NCI-H2081 treated with DMSO at 0.1 percent for 48 hours (cell line): ENCODE measurements at regions not wholly inside any gene's neighbourhood (a gene's known extent, or its start where the extent isn't known, plus 50 kb on each side); places are given as distances from the start of the nearest gene placed in this dataset.

Source experiments
- DNase-seq: peaks from one replicate; lab custom pipeline; 2025; lab: John Stamatoyannopoulos, UW

DNA sequence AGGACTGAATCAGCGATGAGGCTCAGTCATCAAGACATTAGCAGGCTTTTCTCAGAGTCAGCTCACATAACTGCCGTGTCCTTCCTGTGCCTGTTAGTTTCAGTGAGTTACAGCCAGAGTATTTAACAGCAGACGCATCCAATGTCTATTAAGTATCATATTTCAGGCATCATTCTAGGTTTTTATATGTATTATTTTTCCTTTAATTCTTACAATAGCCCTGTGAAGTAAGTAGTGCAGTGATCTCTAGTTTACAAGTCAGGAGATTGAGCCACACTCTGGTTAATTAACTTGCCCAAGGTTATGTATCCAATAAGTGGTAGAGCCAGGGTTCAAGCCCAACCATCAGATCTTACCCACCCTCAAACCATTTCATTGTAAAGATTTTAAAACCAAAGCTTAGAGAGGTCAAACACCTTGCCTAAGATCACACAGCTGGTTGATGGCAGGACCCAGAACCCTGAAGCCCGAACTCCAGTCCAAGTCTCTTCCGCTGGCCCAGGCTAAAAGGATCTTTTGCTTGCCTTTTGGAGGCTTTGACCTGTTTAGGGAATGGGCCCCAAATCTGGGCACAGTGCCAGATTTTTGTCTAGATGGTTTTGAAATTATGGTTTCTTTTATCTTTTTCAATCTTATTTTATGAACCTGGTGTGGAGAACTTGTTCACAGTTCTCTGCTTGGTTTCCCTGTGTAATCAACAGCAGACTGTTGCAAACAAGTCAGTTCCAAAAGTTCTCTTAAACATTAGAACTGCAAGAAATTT is 261.2 kb upstream of the CLINT1 start:
- no peak for DNase-seq

DNA sequence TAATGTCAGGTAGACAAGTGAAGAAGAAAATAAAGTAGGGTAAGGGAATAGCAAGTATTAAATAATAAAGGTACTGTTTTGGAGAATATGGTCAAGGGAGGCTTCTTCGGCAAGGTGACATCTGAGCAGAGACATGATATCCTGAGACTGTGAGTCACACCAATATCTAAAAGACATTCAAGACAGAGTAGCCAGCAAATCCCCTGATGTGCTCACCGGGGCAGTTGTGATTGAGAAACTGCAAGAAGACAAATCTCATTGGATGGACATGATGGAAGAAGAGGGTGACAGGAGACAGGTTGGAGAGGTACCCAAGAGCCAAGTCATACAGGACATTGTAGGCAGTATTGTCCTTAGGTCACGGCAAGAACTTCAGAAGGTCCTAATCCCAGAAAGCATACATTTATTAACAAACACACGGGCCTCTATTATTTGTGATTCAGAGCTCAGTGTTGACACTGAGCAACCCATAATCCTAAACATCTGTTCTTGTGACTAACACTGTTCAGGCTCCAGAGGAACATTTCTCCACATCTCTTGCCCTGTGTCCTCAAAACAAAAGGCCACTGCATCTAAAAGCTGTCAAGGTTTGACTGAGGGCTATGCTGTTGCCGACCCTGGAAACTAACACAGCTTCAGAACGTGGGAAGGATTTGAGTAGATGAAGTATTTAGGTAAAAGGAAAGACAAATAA is 258.7 kb upstream of the CLINT1 start:
- no peak for DNase-seq

DNA sequence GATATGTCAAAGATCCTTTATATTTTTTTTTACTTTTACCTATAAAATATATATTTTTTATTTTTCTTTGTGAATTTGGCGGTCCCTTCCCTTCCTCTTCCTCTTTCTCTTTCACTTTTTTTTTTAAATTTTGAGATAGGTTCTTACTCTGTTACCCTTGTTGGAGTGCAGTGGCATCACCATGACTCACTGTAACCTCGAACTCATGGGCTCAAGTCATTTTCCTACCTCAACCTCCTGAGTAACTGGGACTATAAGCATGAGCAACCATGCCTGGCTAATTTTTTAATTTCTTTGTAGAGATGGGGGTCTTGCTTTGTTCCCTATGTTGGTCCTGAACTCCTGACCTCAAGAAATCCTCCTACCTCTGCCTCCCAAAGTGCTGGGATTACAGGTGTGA is 258.0 kb upstream of the CLINT1 start:
- no peak for DNase-seq

DNA sequence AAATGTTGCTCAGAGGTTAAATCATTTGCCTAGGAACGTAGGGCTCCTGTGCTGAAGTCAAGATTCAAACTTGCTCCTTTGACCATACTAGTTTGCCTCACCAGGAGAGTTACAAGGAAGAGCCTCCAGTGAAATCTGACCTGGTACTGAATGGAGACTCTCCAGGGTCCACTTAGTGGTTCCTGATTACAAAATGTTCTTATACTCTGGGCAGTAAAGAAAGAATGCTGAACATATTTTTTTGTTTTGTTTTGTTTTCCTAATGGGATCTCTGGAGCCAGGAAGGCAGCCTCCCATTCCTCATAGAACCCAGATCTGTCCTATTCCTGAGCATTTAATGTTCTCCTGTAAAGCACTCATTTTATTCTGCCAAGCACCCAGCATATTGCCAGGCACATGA is 256.5 kb upstream of the CLINT1 start:
- DNase-seq: no peak

DNA sequence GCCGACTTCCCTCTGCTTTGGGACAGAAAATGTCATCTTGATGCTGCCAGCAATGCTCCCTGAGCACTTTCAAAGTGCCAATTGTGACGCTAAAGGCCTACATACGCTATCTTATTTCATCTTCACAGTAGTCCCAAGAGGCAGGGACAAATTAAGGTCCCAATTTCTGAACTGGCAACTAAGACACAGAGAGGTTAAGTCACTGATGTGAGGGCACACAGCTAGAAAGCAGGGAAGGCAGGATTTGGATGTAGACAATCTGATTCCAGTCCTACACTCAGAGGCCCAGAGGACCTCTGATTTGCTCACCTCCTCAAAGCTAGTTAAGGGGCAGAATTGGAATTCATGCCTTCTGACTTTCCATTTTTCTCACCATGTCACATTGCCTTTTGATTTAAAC is 249.2 kb upstream of the CLINT1 start:
- no peak for DNase-seq

DNA sequence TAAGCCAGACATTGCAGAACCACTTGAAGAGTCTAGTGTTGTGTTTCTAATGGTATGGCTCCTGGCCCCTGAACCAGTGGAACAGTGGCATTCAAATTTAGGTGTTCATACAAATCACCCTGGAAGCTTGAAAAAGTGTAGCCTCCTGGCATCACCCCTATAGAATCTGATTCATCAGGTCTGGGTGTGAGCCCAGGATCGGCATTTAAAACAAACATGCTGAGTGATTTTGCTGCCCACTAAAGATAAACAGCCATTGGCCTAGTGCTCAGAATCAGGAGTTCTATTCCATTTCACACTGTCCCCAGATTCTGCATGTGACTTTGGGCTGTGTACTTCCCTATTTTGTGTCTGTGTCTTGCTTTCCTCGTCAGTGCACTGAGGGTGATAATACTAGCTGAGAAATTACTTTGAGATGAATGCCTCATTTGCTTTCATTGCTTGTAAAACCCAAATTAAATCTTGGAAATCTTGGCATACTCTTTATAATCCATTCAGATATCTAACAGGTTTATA is 241.5 kb upstream of the CLINT1 start:
- DNase-seq: no peak

DNA sequence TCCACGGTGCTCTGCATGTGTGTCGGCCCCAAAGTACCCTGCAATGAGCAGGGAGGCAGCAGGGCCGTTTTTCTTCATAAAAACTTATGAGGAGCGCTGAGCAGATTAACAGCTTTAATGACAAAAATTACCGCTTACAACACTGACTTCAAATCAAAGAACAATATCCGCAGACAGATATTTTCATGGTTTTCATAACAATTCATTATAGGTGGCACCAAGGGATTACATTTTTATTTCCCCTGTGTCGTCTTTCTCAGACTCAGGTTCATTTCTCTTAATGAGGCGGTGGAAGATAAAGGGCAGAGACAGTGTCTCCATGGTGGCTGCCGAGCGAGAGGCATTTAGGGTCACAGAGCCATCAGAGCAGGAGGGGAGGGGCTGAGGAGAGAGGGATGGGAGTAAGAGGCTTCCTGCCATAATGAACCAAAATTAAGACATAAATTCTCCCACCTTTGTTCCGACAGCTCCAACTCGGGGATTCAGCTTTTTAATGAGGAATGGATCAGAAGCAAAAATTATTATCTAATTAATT is 240.7 kb upstream of the CLINT1 start:
- no peak for DNase-seq

DNA sequence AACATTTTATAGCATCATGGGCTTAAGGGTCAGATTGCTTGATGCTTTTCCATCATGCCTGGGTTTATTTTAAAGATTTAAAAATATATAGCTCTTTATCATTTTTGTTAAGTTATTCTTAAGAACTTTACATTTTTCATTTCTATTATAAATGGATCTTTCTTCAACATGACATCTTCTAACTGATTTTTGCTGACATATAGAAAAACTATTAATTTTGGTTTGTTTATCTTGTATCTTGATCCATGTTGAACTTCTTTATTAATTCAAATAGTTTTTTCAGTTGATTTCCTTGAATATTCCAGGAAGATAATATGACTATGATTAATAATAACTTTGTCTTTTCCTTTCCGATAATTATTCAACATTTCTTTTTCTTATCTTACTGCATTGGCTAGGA is 237.9 kb upstream of the CLINT1 start:
- DNase-seq: no peak

DNA sequence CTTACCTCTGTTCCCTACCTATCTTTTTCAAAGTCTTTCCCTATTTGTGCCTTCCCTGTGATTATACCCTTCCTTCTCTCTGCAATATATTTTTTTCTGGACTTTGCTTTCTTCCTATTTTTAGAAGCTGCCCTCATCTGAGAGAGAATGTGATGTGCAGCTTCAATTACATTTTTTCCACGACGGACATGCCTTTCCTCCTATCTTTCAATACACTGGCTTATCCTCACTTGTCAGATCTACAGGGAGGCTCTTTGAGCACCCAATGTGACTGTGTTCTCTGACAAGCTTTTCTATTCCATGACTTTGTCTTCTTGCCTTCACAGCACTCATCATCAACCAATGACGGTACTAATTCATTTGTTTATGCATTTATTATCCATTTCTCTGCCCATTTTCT is 227.9 kb upstream of the CLINT1 start:
- no peak for DNase-seq

DNA sequence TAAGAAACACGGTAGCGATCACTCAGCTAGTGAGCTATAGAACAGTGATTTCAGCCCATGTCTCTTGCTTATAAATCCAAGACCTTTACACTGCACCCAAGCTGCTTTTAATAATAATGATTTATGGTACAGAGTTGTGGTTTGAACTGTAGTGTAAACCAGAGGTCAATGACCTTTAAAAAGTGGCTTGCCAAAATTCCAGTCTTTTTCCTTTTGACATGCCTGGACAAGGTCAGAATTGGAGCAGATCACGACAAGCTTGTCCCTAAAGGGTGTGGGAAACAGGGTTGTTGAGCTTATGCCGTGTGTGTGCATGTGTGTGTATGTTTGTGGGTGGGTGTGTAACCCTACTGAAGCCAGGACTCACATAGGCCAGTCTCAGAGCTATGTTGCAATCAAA is 225.3 kb upstream of the CLINT1 start:
- no peak for DNase-seq

DNA sequence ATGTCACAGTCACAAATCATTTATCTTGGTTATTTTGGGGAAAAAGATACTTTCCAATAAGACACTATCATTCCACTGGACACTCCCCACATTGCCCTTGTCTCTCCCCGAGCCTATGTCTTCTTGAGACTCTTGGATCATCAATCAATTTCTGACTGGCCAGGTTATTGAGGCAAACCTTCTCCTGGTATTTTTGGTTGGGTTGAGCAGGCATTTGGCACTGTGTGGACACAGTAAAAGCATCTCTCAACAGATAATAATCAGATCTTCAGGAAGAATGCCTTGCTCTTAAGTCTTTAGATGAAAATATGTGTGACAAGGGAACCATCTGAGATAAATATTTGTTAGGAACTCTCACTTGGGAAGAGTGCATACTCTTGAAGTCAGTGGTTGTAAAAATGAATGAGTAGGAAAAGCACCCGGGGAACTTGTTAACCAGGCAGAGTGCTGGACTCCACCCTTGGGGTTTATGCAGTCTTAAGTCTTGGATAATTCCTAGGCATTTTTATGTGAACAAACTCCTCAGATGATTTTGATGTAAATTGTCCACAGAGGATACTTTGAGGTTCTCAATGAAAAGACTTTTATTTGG is 223.8 kb upstream of the CLINT1 start:
- DNase-seq: no peak

DNA sequence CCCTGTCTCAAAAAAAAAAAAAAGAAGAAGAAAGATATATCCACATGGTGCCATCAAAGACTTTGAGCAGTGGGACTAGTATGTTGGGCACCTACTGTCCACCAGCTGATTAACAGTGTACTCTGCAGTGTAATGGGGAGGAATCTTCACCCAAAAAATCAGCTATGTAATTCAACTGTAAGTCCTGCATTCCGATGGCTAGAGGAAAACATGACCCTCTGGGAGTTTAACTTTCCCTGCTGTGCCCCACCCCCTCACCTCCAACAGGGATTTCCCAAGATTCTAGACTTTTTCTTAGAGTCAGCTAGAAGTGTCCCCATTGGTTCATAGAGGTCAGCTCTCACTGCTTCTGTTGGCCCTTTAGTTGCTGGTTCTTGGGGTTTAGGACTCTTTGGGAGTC is 221.2 kb upstream of the CLINT1 start:
- DNase-seq: no peak

DNA sequence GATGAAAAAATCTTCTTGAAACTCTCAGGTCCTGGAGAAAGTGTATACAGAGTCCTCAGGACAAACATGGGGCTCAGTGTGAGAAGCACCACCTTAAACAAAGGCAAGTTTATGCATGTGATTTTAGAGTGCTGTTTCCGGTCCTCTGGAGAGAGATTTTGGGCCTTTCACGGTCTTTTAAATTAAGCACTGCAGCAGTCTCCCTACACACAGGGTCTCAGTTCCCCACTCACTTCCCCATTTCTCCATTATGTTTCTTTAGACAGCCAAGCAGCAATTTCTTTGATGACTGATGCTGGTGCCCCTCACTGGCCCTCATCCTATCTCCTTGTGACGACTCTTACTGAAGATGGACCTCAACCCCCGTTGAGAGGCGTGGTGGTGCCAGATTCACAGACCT is 220.2 kb upstream of the CLINT1 start:
- no peak for DNase-seq

DNA sequence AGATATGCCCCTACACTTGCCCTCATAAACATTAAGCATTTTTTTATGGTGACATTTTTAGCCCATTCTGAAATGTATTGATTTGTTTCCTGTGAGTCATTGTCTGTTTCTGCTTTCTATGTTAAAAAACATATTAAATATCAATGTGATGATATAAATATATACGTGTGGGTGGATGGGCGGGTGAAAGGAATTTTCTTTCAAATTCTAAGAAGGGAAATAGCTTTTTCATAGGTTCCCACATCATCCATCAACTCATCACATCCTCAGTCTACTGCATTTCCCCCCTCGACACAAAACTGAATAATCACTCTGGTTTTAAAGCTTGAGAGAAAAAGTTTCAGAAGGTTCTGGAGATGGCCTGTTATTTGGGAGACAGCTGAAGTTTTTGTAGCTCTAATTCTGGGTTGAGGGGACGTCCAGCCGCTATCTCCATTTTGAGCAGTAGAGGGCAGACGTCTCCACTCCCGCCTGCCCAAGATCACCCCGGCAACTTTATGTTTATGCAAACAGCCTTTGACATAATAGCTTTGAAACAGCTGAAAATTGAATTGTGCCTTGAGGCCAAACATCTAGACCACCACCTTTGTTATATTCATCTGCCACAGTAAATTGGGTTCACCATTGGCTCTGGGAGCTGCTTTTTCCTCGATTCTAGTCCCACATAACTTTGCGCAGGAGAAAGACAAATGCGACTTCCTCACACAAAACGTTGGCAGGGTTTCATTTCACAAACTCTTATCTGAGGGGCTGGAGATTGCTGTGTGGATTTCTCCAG is 216.2 kb upstream of the CLINT1 start:
- DNase-seq: peak; percentile 56

DNA sequence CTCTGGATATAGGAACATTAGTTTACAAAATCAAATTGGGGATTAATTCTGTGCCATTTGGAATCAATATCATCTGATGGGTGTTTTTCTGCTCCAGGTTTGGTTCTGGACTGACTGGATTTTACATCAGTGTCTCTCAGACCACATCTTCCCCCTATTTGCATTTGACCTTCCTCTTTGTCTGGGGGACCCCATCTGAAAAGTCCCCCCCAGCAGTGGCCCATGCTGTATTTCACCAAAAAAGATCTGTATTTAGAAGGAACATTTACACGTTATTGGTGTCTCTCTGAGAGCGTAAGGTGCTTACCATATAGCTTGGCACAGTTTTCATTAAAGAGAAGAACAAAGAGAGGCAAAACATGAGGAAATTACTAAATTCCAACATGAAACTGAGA is 215.6 kb upstream of the CLINT1 start:
- DNase-seq: no peak

DNA sequence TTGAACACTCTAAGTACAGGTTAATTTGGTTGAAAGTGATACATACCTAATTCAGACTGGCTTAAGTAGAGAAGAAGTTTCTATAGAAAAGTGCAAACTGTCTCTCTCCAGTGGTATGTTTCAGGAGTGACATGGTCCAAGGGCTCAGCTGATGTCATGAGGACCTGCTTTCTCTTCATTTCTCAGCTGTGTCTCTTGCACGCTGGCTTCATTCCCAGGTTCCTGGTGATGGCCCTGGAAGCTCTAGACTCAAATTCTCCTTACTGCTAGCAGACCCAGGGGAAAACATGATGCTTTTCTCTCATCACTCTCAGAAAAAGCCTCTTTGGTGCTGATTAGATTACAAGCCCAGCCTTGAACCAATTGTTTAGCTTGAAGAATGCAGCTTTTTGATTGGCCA is 211.9 kb upstream of the CLINT1 start:
- no peak for DNase-seq

DNA sequence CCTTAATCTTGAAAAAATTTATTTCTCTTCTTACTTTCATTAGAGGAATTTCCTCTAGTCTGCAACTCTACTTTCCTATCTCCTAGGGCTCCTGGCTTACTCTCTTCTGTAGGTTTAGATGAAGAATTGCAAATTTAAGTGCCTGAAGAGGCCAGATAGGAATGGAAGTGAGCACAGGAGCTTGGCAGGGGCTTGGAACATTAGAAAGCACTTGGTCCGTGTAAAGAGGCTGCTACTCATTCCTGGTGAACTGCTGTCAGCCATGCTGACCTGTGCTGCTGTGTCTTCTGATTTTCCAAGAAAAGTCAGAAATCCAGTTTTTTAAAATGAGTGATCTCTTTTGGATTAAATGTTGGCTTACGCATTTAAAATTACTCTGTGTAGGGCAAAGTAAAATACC is 210.9 kb upstream of the CLINT1 start:
- no peak for DNase-seq

DNA sequence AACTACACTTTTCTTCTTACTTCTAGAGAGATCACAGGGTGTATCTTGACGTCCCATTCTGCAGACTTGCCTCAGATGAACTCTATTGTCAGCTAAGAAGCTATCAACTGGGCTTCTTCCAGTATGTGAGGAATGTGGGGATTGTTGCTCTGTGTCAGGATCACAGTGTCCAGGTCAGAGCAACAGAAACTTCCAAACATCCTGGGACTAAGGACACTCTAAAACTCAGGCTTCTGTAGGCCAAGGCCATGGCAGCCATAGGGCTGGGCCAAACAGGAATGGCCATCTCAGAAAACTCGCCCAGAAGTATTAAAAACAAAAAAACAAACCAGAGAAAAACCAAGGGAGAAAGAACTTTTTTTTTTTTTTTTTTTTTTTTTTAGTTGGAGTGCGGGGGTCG is 210.0 kb upstream of the CLINT1 start:
- no peak for DNase-seq

DNA sequence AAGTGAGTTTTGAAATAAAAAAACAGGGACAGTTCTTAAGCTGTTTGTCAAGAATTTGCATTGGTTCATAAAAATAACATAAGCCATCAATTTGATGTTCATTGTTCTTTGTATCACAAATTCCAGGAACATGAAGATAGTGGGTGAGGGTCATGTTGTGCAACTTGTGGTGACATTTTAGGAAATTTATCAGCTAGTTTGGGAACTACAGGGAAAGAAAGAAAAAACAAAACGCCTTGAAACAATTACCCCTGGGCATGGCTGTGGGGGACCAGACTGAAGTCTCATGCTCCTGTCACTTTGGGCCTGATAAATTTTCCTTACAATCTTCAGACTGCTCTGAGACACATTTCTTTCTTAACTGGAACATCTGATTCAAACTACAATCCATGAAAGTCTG is 207.1 kb upstream of the CLINT1 start:
- no peak for DNase-seq

DNA sequence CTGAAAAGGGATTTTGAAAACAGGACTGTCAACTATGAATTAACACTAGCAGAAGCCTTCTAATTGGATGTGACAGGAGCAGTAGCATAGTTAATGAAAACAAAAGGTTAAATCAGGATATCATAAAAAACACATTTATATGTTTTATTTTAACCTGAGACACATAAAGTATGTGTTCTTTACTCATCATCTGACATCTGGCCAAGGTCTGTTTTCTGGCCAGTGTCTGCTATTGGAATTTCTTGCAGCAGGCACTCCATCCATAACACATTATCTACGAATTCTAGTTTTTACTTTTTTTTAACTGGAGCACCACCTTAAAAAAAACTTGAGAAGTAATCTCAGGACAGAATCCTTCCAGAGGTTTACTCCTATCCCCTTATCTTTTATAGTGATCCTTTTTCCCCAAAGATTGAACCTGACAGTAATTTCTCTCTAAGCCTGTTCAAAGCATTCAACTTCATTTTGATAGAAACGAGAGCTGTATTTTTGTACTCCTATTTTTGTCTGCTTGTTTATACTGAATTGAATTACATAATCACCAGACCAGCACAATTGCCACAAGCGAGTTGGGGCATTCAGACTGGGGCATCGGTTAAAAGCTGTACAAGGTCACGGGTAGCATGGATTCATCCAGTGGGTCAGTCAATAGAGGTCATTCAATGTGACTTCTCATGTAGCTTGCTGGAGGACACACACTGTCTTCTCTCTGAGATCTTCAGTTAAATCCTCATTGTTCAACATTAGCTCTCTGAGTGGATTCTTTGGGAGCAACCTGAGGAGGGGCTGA is 205.6 kb upstream of the CLINT1 start:
- no peak for DNase-seq

DNA sequence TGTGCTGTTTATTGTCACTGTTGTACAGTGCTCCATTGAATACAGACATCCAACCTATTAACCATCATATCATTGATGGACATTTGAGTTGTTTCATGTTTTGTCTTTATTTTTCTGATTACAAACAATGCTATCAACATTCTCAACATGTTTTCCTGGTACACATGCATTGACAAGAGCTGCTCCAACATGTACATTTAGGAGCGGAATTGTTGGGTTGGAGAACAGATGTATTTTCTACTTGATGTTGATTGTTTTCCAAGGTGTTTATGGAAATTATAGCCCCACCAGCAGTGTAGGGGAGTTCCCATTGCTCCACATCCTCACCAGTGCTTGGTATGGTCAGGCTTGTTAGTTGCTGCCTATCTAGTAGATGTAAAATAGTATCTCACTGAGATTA is 204.1 kb upstream of the CLINT1 start:
- no peak for DNase-seq
